AG10803 (cell line): ENCODE measurements at regions not wholly inside any gene's neighbourhood (a gene's known extent, or its start where the extent isn't known, plus 50 kb on each side); places are given as distances from the start of the nearest gene placed in this dataset.
A peak's percentile ranks its signal among the peaks of the same experiment; 100 is the strongest.

Experiments
- DNase-seq: peaks from one replicate; pipeline ENCODE4 v3.0.0; 2010; ENCODE audit warnings: low read depth
- H3K4me3 ChIP-seq: 2 replicates; pipeline ENCODE4 v1.5.1; 2011; ENCODE audit warnings: mild to moderate bottlenecking, low read length, control low read depth
- CTCF ChIP-seq: conservative IDR thresholded peaks from 2 replicates; pipeline ENCODE4 v1.5.1; 2011; ENCODE audit warnings: mild to moderate bottlenecking, low read length, control low read depth, inconsistent platforms

GRCh38 chr10:63767138-63767801 lies 246.1 kb downstream of the REEP3 start:
- peak; percentile 92 for DNase-seq
- peak; percentile 66 for TF ChIP-seq CTCF
- peak overlapping the region; percentile 11 for H3K4me3 ChIP-seq

DNA sequence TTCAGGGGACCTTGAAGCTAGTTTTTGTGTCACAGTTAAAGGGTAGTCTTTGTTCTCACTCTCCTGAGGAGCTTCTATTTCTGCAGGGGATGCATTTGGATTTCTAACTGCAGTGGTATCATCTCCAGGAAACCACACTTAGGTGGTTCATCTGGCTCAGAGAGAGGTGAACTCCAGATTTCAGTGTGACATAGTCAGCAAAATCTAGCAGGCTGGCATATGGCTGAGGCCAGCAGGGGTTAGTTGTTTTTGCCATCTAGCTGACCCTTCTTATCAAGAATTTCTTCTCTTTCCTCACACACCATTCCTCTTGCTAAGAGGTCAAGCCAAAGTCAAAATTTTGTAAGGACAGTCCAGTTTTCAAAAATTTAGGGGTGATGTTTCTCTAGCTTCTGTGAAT lies 248.2 kb downstream of the REEP3 start:
- no peak for TF ChIP-seq CTCF
- DNase-seq = no peak
- no peak overlapping the region for H3K4me3 ChIP-seq

- no peak for DNase-seq
- H3K4me3 ChIP-seq = no peak overlapping the region
- TF ChIP-seq CTCF = no peak
These were observed 249.3 kb downstream of the REEP3 start for GRCh38 chr10:63770523-63770922.

- no peak for DNase-seq
- TF ChIP-seq CTCF = no peak
- no peak overlapping the region for H3K4me3 ChIP-seq
These were observed 251.3 kb downstream of the REEP3 start for GRCh38 chr10:63772491-63772890.

GRCh38 chr10:63773106-63773505 lies 251.9 kb downstream of the REEP3 start:
- TF ChIP-seq CTCF = no peak
- H3K4me3 ChIP-seq = no peak overlapping the region
- DNase-seq = no peak

DNA sequence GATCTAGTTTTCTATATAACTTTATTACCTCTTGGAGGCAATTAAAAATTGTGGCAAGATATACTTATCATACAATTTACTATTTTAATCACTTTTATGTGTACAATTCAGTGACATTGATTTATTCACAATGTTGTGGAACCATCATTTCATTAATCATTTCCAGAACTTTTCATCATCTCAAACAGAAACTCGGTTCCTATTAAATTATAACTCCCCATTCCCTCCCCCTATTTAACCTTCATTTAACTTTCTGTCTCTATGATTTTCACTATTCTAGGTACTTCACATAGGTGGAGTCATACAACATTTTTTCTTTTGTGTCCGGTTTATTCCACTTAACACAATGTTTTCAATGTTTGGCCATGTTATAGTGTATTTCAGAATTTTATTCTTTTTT lies 252.8 kb downstream of the REEP3 start:
- H3K4me3 ChIP-seq = no peak overlapping the region
- no peak for DNase-seq
- no peak for TF ChIP-seq CTCF

DNA sequence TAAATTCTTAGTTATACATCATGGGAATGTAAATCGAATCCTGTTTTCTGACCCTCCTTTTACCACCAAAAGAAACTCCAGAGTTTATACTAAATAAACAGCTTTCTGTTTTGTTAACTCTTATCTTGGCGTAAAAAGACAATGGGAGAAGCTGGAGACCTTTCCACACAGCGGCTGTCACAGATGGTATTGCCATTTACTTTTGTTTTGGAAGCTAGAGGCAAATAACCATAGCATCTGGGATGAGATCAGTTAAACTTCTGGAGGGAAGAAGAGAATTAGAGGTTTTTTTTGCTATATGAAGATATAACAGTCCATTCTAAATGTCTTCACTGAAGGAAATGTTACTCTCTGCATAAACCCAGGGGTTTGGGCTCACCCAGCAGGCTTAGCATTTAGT lies 258.9 kb downstream of the REEP3 start:
- no peak for DNase-seq
- no peak overlapping the region for H3K4me3 ChIP-seq
- no peak for TF ChIP-seq CTCF
